Omental fat pad (tissue), 3 donors: ENCODE measurements at regions not wholly inside any gene's neighbourhood (a gene's known extent, or its start where the extent isn't known, plus 50 kb on each side); places are given as distances from the start of the nearest gene placed in this dataset.

Experiments
- ATAC-seq: fragments of 150-250 bp; one replicate; pipeline ENCODE4 v1.9.1; 2016; ENCODE audit warnings: mild to moderate bottlenecking, moderate library complexity; ENCODE audit not compliant: low FRiP score
- DNase-seq: peaks from one replicate; pipeline ENCODE4 v3.0.0-alpha.2; 2019; ENCODE audit warnings: low spot score
- TF ChIP-seq, protein P1 (sequence below), 3 donors: fragments of 450-650 bp; IDR thresholded peaks; one replicate each; pipeline ENCODE4 v1.5.1; 2016 to 2017; ENCODE audit warnings: antibody characterized with exemption in 3 of 3, mild to moderate bottlenecking in 3 of 3, moderate library complexity in 2 of 3

DNA sequence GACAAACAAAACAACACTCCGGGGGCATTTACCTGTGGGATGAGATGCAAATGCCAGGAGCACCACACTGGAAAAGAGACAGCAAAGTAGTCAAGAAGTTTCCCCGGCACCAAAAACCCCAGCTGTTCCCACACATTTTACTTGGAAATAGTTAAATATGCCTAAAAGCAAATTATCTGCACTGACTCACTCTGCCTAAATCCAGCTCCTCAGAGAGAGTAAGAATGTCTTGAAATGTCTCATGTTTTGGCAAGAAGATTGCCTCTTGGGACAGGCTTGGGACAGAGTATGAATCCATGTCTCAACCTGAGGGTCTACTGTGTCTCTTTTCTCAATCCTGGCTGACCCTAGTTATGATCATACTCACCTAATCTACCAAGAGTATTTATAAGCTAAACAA lies 87.5 kb upstream of the RIOK3 start:
- DNase-seq (no peak), ATAC-seq (peak; percentile 90)
- TF ChIP-seq, protein P1, sequence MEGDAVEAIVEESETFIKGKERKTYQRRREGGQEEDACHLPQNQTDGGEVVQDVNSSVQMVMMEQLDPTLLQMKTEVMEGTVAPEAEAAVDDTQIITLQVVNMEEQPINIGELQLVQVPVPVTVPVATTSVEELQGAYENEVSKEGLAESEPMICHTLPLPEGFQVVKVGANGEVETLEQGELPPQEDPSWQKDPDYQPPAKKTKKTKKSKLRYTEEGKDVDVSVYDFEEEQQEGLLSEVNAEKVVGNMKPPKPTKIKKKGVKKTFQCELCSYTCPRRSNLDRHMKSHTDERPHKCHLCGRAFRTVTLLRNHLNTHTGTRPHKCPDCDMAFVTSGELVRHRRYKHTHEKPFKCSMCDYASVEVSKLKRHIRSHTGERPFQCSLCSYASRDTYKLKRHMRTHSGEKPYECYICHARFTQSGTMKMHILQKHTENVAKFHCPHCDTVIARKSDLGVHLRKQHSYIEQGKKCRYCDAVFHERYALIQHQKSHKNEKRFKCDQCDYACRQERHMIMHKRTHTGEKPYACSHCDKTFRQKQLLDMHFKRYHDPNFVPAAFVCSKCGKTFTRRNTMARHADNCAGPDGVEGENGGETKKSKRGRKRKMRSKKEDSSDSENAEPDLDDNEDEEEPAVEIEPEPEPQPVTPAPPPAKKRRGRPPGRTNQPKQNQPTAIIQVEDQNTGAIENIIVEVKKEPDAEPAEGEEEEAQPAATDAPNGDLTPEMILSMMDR (IDR thresholded peaks at IDR 0.05) = no peak

- DNase-seq (no peak), ATAC-seq (no peak)
- TF ChIP-seq, protein P1 (IDR thresholded peaks at IDR 0.05) = no peak
Observed at GRCh38 chr18:23369266-23369665, 83.8 kb upstream of the RIOK3 start.

DNA sequence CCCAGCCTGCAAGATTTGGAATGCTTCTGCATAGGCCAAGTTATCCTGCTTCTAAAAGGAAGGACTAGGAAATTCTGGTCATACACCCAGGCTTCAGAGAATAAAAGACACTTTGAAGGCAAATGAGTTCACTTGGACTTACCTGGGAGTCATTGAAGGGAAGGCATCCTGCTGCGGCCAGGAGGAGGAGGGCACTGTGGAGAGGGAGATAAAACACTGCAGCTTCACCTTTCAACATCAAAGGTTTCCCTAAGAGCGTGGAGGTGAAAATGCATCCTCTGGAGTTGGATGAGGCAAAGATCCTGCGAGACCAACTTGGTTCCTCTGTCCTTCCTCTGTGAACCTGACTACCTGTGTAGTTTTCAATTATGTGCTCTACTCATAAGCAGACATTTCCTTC lies 79.5 kb upstream of the RIOK3 start:
- TF ChIP-seq, protein P1 (IDR thresholded peaks at IDR 0.05) = no peak
- no peak for ATAC-seq
- no peak for DNase-seq

DNA sequence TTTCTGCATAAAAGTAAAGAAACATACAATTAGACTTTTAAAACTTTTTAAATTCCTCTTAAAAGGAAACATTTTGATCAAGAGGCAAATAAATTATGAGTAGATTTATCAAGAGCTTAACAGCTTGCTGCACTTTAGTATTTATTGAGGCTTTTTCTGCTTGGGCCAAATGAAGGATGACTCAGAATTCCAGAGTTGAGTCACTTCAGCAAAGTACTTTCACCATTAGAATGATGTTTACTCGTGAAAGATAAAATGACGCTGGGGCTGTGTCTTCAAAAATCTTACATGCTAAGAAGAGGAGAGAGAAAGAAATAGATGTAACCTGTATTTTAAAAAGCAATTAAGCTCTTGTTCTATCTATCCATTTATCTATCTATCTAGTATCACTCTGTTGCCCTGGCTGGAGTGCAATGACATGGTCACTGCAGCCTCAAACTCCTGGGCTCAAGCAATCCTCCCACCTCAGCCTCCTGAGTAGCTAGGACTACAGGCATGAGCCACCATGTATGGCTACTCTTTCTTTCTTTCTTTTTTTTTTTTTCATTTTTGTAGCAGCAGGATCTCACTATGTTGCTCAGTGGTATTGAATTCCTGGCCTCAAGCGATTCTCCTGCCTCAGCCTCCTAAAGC lies 75.3 kb upstream of the RIOK3 start:
- ATAC-seq (peak; percentile 32), DNase-seq (no peak)
- TF ChIP-seq, protein P1 (IDR thresholded peaks at IDR 0.05) = no peak

GRCh38 chr18:23378302-23378686 lies 74.8 kb upstream of the RIOK3 start:
- TF ChIP-seq, protein P1 (IDR thresholded peaks at IDR 0.05) = no peak
- peak; percentile 63 for ATAC-seq
- DNase-seq = no peak

DNA sequence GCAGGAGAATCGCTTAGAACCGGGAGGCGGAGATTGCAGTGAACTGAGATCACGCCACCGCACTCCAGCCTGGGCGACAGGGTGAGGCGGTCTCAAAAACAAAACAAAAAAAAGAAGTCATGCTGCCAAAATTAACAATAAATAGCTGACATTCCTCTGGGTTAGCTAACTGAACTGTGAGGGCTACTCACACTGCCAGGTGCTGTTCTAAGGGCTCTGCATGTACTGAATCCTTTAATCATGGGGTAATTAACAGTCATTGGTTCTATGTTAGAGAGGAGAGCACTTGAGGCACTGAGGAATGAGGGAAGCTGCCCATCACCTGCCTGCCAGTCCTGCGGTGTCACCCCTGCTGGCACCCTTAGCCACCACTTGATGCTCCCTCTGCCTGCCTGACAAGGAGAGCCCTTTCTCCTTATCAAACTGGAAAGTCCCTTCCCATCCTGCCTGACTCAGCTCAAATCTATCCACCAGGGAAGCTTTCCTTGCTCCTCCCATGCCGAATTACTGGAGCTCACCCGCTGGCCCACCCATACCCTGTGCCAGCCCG lies 73.0 kb upstream of the RIOK3 start:
- DNase-seq (peak; percentile 26), ATAC-seq (peak; percentile 85)
- TF ChIP-seq, protein P1 (IDR thresholded peaks at IDR 0.05) = no peak

- ATAC-seq (no peak), DNase-seq (no peak)
- TF ChIP-seq, protein P1 (IDR thresholded peaks at IDR 0.05) = no peak
Observed at GRCh38 chr18:23380817-23381216, 72.3 kb upstream of the RIOK3 start.
